K562 (cell line): ENCODE measurements at regions not wholly inside any gene's neighbourhood (a gene's known extent, or its start where the extent isn't known, plus 50 kb on each side); places are given as distances from the start of the nearest gene placed in this dataset.

Experiments used
- HNRNPL ChIP-seq: fragments of 200-400 bp; formaldehyde crosslinking; IDR thresholded peaks from 2 replicates; pipeline ENCODE4 v1.6.1; 2017; ENCODE audit warnings: low read depth, mild to moderate bottlenecking, low read length
- MED1 ChIP-seq: sonication (generic); formaldehyde crosslinking; IDR thresholded peaks from 2 replicates; pipeline ENCODE4 v1.8.1; 2023; ENCODE audit warnings: missing genetic modification reagents, borderline replicate concordance
- PHF8 ChIP-seq: fragments of 200-600 bp; sonication (generic); IDR thresholded peaks from 2 replicates; pipeline ENCODE4 v1.6.1; 2012; ENCODE audit warnings: mixed run types, mild to moderate bottlenecking, inconsistent platforms, low read length, moderate library complexity, borderline replicate concordance
- TCFL5 ChIP-seq: fragments of 250-450 bp; sonication (Bioruptor Pico); conservative IDR thresholded peaks from 2 replicates; pipeline ENCODE4 v1.6.1; 2021; ENCODE audit warnings: mild to moderate bottlenecking, moderate library complexity, matching md5 sums
- TF ChIP-seq, protein P1 (sequence below), 2 experiments: fragments of 150-350 bp in 1 of 2; IDR thresholded peaks; 2 replicates each; pipeline ENCODE4 v1.6.1; 2012 to 2016; ENCODE audit warnings: low read depth in 2 of 2, low read length in 2 of 2, mild to moderate bottlenecking in 1 of 2, moderate library complexity in 1 of 2
- TF ChIP-seq, protein P2 (sequence below), 2 experiments: fragments of 450-650 bp in 1 of 2; sonication (generic) in 1 of 2; formaldehyde crosslinking in 1 of 2; IDR thresholded peaks; 2 replicates each; pipeline versions ENCODE4 v1.7.1 to v1.9.0; 2016 to 2022; ENCODE audit warnings: inconsistent platforms in 1 of 2, mild to moderate bottlenecking in 1 of 2, missing genetic modification reagents in 1 of 2

DNA sequence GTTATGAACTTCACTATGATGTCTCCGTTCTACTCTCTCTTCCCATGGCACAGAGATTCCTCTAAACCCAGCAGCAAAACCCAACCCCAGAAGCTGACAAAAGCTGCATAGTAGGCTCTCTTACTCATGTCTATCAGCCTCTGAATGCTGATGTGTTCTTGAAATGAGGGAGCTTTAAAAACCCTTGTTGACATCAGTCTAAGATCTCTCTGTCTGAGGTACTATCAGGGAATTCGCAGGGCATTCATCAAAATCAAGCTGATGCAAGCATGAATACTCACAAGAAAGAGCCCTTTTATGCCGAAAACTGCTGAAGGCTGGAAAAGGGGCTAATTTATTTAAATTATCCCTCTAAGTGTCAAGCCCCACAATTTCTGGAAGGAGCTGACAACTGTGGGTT lies 710.6 kb upstream of the FANCL start (continued):
- TF ChIP-seq, protein P1, sequence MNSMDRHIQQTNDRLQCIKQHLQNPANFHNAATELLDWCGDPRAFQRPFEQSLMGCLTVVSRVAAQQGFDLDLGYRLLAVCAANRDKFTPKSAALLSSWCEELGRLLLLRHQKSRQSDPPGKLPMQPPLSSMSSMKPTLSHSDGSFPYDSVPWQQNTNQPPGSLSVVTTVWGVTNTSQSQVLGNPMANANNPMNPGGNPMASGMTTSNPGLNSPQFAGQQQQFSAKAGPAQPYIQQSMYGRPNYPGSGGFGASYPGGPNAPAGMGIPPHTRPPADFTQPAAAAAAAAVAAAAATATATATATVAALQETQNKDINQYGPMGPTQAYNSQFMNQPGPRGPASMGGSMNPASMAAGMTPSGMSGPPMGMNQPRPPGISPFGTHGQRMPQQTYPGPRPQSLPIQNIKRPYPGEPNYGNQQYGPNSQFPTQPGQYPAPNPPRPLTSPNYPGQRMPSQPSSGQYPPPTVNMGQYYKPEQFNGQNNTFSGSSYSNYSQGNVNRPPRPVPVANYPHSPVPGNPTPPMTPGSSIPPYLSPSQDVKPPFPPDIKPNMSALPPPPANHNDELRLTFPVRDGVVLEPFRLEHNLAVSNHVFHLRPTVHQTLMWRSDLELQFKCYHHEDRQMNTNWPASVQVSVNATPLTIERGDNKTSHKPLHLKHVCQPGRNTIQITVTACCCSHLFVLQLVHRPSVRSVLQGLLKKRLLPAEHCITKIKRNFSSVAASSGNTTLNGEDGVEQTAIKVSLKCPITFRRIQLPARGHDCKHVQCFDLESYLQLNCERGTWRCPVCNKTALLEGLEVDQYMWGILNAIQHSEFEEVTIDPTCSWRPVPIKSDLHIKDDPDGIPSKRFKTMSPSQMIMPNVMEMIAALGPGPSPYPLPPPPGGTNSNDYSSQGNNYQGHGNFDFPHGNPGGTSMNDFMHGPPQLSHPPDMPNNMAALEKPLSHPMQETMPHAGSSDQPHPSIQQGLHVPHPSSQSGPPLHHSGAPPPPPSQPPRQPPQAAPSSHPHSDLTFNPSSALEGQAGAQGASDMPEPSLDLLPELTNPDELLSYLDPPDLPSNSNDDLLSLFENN (IDR thresholded peaks at IDR 0.05; ENCODE audit: low read depth in 2 of 2, low read length in 2 of 2), result no peak
- TF ChIP-seq HNRNPL (no peak), MED1 (CRISPR knock-in tag) (no peak), PHF8 (no peak), TCFL5 (CRISPR knock-in tag) (no peak)
- TF ChIP-seq, protein P2, sequence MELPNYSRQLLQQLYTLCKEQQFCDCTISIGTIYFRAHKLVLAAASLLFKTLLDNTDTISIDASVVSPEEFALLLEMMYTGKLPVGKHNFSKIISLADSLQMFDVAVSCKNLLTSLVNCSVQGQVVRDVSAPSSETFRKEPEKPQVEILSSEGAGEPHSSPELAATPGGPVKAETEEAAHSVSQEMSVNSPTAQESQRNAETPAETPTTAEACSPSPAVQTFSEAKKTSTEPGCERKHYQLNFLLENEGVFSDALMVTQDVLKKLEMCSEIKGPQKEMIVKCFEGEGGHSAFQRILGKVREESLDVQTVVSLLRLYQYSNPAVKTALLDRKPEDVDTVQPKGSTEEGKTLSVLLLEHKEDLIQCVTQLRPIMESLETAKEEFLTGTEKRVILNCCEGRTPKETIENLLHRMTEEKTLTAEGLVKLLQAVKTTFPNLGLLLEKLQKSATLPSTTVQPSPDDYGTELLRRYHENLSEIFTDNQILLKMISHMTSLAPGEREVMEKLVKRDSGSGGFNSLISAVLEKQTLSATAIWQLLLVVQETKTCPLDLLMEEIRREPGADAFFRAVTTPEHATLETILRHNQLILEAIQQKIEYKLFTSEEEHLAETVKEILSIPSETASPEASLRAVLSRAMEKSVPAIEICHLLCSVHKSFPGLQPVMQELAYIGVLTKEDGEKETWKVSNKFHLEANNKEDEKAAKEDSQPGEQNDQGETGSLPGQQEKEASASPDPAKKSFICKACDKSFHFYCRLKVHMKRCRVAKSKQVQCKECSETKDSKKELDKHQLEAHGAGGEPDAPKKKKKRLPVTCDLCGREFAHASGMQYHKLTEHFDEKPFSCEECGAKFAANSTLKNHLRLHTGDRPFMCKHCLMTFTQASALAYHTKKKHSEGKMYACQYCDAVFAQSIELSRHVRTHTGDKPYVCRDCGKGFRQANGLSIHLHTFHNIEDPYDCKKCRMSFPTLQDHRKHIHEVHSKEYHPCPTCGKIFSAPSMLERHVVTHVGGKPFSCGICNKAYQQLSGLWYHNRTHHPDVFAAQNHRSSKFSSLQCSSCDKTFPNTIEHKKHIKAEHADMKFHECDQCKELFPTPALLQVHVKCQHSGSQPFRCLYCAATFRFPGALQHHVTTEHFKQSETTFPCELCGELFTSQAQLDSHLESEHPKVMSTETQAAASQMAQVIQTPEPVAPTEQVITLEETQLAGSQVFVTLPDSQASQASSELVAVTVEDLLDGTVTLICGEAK (IDR thresholded peaks at IDR 0.05), result no peak
- TF ChIP-seq, protein P2 (CRISPR knock-in tag; IDR thresholded peaks at IDR 0.05), result no peak
